Ascending aorta (tissue), 2 donors: ENCODE measurements at regions not wholly inside any gene's neighbourhood (a gene's known extent, or its start where the extent isn't known, plus 50 kb on each side); places are given as distances from the start of the nearest gene placed in this dataset.

Experiments
- DNase-seq, 2 donors: peaks; one replicate each; pipeline ENCODE4 v3.0.0-alpha.2; 2019; ENCODE audit warnings: low spot score in 2 of 2
- H3K27ac ChIP-seq, 2 donors: fragments of 200-600 bp; sonication (generic); one replicate each; pipeline ENCODE4 v1.5.1; 2016 to 2017; ENCODE audit warnings: mild to moderate bottlenecking in 1 of 2
- H3K27me3 ChIP-seq: fragments of 200-600 bp; sonication (generic); one replicate; pipeline ENCODE4 v1.5.1; 2017
- H3K36me3 ChIP-seq, 2 donors: fragments of 200-600 bp; sonication (generic); one replicate each; pipeline ENCODE4 v1.5.1; 2016
- H3K4me1 ChIP-seq, 2 donors: fragments of 200-600 bp; sonication (generic); one replicate each; pipeline ENCODE4 v1.5.1; 2016 to 2017; ENCODE audit warnings: mild to moderate bottlenecking in 1 of 2
- H3K4me3 ChIP-seq, 2 donors: fragments of 200-600 bp; sonication (generic); one replicate each; pipeline ENCODE4 v1.5.1; 2016 to 2017; ENCODE audit warnings: mild to moderate bottlenecking in 1 of 2
- H3K9me3 ChIP-seq, 2 donors: fragments of 200-600 bp; sonication (generic); one replicate each; pipeline ENCODE4 v1.5.1; 2016
- intact Hi-C: fragments of 100-400 bp; cut with DNase I; formaldehyde crosslinking; loops from one replicate; pipeline ENCODE4 v1.15.1; 2023
- TF ChIP-seq, protein P1 (sequence below), 3 experiments: fragments of 200-600 bp in 2 of 3; fragments of 450-650 bp in 1 of 3; sonication (generic) in 2 of 3; IDR thresholded peaks; one replicate each; pipeline ENCODE4 v1.5.1; 2016 to 2019; ENCODE audit warnings: antibody characterized with exemption in 3 of 3, mild to moderate bottlenecking in 1 of 3, moderate library complexity in 1 of 3

DNA sequence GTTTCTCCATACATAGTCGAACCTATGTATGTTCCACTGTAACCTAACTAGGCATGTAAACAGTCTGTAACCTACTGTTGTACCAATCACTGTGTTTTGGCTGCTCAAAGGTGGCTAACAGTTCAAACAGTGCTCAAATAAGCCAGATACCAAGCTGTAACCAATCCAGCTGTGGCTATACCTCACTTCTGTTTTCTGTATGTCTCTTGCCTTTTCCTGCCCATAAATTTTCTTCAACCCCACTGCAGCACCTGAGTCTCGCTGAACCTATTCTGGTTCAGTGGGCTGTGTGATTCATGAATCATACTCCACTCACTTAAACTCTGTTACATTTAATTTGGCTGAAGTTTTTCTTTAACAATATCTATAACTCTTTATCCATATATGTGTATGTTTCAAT lies 340.7 kb downstream of the LPIN1 start:
- no peak overlapping the region for H3K27ac ChIP-seq
- no peak overlapping the region for H3K4me3 ChIP-seq
- TF ChIP-seq, protein P1, sequence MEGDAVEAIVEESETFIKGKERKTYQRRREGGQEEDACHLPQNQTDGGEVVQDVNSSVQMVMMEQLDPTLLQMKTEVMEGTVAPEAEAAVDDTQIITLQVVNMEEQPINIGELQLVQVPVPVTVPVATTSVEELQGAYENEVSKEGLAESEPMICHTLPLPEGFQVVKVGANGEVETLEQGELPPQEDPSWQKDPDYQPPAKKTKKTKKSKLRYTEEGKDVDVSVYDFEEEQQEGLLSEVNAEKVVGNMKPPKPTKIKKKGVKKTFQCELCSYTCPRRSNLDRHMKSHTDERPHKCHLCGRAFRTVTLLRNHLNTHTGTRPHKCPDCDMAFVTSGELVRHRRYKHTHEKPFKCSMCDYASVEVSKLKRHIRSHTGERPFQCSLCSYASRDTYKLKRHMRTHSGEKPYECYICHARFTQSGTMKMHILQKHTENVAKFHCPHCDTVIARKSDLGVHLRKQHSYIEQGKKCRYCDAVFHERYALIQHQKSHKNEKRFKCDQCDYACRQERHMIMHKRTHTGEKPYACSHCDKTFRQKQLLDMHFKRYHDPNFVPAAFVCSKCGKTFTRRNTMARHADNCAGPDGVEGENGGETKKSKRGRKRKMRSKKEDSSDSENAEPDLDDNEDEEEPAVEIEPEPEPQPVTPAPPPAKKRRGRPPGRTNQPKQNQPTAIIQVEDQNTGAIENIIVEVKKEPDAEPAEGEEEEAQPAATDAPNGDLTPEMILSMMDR (IDR thresholded peaks at IDR 0.05): no peak
- H3K27me3 ChIP-seq: no peaks in the 10 kb centered on the region
- no peaks in the 10 kb centered on the region for H3K9me3 ChIP-seq
- H3K36me3 ChIP-seq: no peaks in the 10 kb centered on the region
- intact Hi-C loops: no loop called here
- no peaks in the 10 kb centered on the region for H3K4me1 ChIP-seq
- DNase-seq: no peak

DNA sequence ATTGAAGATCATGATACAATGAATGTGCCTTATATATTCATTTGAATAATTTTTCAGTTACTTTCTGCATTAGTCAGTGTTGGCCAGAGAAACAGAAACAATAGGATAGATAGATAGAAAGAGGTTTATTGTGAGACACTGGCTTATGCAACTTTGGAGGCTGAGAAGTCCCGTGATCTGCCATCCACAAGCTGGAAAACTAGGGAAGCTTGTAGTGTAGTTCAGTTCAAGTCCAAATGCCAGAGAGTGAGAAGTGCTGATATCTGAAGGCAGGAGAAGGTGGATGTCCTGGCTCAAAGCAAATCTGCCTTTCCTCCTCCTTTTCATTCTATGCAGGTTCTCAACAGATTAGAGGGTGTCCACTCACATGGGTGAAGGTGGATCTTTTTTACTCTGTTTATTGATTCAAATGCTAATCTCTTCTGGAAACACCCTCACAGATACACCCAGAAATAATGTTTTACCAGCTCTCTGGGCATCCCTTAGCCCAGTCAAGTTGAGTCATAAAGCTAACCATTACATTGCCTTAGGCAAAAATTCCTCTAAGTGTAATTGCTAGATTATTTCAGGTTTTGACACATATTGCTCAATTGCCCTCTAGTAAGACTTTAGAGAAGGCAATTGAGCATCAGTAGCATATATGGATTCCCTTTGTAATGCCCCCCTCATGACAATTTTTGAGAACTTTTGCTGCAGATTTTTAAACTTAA lies 341.4 kb downstream of the LPIN1 start:
- TF ChIP-seq, protein P1 (IDR thresholded peaks at IDR 0.05): no peak
- no peak for DNase-seq
- Histone ChIP-seq H3K9me3 (no peaks in the 10 kb centered on the region), H3K4me1 (no peaks in the 10 kb centered on the region), H3K27ac (no peak overlapping the region), H3K36me3 (no peaks in the 10 kb centered on the region), H3K4me3 (no peak overlapping the region), H3K27me3 (no peaks in the 10 kb centered on the region)
- intact Hi-C loops: no loop called here

DNA sequence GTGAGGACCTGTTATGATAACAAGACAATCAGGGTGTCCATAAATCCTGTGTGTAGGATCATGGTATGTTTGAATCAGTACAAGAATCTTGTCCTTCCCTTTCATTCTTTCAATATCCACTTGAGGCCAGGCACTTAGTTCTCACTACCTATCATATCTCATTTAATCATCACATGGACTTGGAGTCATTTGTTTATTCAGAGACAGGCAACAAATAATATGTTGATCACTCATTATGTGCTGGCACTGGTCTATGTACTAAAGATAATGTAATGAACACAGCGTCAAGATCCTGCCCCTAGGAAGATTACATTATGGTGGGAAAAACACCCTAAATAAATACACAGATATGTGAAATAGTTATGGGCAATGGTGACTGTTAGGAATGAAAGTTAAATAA lies 342.6 kb downstream of the LPIN1 start:
- H3K9me3 ChIP-seq: no peaks in the 10 kb centered on the region
- DNase-seq: no peak

DNA sequence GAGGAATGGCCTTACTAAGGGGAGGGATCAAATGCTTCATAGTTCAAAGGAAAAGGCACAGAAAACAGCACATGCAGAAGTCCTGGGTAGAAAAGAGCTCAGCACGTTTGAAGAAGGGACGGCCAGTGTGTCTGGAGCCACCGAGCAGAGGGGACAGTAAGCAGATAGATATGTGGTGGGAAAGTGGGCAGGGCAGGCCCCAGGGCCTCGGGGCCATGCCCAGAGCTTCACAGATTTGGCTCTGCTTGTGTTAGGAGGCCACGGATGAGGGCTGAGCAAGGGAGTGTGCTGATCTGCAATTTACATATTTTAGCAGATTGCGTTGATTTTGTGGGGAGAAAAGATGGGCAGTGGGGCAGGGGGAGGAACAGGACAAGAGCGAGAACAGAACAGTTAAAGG lies 343.1 kb downstream of the LPIN1 start:
- Histone ChIP-seq H3K4me1 (no peaks in the 10 kb centered on the region), H3K4me3 (no peak overlapping the region), H3K27ac (no peak overlapping the region), H3K36me3 (no peaks in the 10 kb centered on the region), H3K9me3 (no peaks in the 10 kb centered on the region), H3K27me3 (no peaks in the 10 kb centered on the region)
- intact Hi-C loops: no loop called here
- no peak for DNase-seq
- TF ChIP-seq, protein P1 (IDR thresholded peaks at IDR 0.05): no peak

More for the DNA sequence above, 342.6 kb downstream of the LPIN1 start:
- H3K4me1 ChIP-seq: no peaks in the 10 kb centered on the region
- H3K4me3 ChIP-seq: no peak overlapping the region
- H3K36me3 ChIP-seq: no peaks in the 10 kb centered on the region
- H3K27ac ChIP-seq: no peak overlapping the region
- intact Hi-C loops: no loop called here
- TF ChIP-seq, protein P1 (IDR thresholded peaks at IDR 0.05): no peak
- H3K27me3 ChIP-seq: no peaks in the 10 kb centered on the region

DNA sequence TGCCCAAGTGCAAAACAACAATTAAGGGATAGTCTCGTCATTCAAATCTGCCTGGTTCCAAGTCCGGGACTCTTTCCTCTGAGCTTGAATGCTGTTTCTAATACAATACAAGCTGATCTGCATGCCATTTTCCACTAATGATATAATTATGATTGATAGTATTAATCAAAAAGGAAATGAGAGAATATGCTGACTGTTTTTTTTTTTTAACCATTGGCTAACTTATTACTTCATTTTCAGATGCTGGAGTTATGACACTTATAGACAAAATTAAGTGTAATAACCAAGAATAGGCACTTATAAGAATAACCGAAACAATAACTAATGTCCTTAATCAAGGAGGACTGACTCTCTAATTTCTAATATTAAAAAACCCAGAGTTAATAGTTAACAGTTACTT lies 343.6 kb downstream of the LPIN1 start:
- Histone ChIP-seq H3K27ac (no peak overlapping the region), H3K4me1 (no peaks in the 10 kb centered on the region), H3K4me3 (no peak overlapping the region), H3K36me3 (no peaks in the 10 kb centered on the region), H3K27me3 (no peaks in the 10 kb centered on the region), H3K9me3 (no peaks in the 10 kb centered on the region)
- intact Hi-C loops: no loop called here
- no peak for DNase-seq
- TF ChIP-seq, protein P1 (IDR thresholded peaks at IDR 0.05): no peak

DNA sequence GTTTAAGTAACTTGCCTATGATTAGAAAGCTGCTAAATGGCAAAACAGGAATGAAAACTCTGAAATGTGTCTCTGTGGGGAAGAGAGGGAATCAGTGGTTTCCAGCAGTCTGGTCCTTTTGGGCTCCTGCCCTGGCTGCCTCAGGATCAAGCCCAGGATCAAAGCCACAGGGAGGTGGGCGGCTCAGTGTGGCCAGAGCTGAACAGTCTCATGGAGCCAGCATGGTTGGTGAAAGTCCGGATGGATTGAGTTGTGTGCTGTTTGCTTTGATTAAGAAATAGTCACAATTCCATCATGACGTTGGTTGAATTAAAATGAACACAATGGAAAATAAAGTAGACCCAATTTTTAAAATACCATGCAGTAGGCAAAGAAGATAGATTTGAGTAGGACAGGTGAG lies 344.2 kb downstream of the LPIN1 start:
- TF ChIP-seq, protein P1 (IDR thresholded peaks at IDR 0.05): no peak
- no peak overlapping the region for H3K4me3 ChIP-seq
- DNase-seq: no peak
- no peak overlapping the region for H3K27ac ChIP-seq
- H3K9me3 ChIP-seq: no peaks in the 10 kb centered on the region
- intact Hi-C loops: no loop called here
- no peaks in the 10 kb centered on the region for H3K4me1 ChIP-seq
- no peaks in the 10 kb centered on the region for H3K36me3 ChIP-seq
- no peaks in the 10 kb centered on the region for H3K27me3 ChIP-seq
